GM18505 (cell line): ENCODE measurements at regions not wholly inside any gene's neighbourhood (a gene's known extent, or its start where the extent isn't known, plus 50 kb on each side); places are given as distances from the start of the nearest gene placed in this dataset.

Source experiments
- ATAC-seq: cut with Tn5 transposase; IDR thresholded peaks from one replicate; pipeline ENCODE4 v1.9.1; 2021; ENCODE audit not compliant: unreplicated experiment
- POLR2A ChIP-seq: IDR thresholded peaks from 4 replicates; pipeline ENCODE4 v1.6.1; 2011; ENCODE audit warnings: borderline replicate concordance; ENCODE audit not compliant: insufficient read depth, insufficient read length; ENCODE audit errors: extremely low read depth

DNA sequence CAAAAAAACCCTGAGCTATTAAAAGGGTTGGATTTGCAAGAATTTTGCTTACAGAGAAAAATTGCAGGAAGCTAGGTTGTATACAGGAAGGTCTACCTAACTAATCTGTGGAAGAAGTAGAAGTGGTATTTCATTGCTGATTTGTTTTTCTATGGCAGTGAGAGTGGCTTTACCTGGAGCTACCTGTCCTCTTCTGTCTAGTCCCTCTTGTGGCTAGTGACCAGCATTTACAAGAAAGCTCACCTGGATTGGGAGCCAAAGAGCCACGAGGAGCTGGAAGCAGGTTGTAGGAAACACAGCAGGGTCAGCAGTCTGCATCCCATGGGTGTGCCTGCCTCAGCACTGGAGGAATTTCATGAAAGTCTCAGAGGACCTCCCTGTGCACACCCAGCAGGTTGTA, 120.3 kb upstream of the RALGAPA2 start:
- no peak for ATAC-seq
- TF ChIP-seq POLR2A, result no peak

DNA sequence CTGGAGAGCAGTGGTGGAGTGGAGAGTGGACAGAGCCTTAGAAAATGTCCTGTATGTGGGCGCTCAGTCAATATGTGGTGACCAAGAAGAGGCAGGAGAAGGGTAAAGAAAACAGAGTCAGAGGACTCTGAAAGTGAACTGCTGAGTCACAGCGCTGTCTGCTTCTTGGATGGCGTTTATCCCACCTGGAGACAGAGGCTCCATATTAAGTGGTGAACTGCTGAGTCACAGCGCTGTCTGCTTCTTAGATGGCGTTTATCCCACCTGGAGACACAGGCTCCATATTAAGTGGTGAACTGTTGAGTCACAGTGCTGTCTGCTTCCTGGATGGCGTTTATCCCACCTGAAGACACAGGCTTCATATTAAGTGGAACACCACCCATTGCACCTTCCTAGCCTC, 119.3 kb upstream of the RALGAPA2 start:
- no peak for ATAC-seq
- no peak for TF ChIP-seq POLR2A

DNA sequence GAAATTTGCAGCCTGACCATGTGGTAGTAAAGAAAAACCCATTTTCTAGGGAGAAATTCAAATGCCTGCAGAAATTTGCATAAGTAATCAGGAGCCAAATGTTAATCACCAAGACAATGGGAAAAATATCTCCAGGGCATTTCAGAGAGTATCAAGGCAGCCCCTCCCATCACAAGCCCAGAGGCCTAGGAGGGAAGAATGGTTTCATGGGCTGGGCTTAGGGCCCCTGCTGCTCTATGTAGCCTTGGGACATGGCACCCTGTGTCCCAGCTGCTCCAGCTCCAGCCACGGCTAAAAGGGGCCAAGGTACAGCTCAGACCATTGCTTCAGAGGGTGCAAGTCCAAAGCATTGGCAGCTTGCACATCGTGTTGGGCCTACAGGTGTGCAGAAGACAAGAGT, 117.2 kb upstream of the RALGAPA2 start:
- ATAC-seq, result no peak

DNA sequence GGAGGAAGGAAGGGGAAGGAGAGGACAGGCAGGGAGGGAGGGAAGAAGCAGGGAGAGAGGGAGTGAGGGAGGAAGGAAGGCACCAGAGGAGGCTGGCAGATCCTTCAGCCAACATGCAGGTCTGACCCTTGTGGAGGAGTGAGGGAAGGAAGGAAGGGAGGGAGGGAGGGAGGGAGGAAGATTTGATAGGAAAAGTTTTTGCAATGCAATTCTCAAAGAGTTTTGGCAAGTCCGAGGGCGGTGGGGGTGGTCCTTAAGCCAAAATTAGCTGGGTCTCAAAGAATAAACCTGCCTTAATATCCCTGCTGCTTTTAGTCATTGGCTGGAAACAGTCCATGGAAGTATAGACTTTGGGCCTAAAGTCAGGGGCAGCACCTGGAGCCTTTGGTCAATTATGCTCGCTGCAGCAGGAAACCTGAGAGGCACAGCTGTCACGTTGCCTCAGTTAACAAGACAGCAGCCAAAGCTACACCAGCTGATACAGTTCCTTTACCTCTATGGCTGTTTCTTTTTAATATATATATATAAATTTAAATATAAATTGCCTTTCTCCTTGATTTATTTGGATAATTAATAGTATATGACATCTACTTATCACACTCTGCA, 115.7 kb upstream of the RALGAPA2 start:
- TF ChIP-seq POLR2A, result no peak
- ATAC-seq, result no peak

More for the DNA sequence above, 117.2 kb upstream of the RALGAPA2 start:
- no peak for TF ChIP-seq POLR2A

DNA sequence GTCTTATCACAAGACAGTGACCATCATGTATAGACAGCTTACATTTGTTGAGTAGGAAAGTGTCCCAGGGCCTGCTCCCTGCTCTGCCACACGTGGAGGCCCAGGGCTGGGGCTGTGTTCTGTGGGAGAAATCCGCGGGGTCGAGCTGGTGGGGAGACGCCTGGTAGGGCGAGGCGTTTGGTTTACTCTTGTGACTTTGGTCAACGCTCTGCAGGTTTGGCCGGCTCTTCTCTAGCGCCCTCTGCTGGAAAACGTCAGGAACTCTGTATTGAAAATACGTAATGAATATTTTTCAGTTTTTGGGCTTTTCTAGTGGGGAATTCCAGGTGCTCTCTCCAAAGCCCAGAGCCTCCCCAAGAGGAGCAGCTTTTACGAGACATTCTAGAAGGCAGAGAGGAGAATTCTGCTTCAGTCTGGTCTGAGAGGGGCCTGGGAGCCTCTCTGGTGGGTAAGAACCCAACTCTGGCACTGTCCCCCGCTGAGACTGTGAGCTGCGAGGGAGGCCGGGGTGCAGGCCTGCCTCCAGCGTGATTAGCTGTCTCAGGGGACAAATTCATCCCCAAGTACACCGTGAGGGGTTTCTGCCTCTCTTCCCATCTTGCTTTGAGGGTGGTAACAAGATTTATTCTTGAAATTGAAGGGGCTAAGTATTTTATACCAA, 112.6 kb upstream of the RALGAPA2 start:
- ATAC-seq, result no peak
- TF ChIP-seq POLR2A, result no peak

DNA sequence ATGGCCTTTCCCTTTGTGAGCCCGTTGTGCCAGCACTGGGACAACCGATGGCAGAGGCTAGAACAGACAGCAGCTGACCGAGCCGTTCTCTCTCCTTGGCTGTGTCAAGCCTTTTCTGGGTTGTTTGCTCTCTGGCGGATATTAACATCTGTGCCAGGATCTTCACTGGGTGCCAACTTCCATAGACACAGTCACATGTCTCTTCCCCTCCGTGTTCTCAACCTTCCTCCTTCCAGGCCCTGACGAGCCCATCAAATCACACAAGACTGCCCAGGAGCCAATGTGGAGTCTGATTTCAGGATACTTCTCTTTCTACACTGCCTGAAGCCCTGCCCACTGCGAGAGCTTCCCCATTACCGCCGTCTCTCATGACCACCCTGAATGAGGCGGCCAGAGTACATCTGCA, 111.0 kb upstream of the RALGAPA2 start:
- TF ChIP-seq POLR2A, result no peak
- ATAC-seq, result no peak

DNA sequence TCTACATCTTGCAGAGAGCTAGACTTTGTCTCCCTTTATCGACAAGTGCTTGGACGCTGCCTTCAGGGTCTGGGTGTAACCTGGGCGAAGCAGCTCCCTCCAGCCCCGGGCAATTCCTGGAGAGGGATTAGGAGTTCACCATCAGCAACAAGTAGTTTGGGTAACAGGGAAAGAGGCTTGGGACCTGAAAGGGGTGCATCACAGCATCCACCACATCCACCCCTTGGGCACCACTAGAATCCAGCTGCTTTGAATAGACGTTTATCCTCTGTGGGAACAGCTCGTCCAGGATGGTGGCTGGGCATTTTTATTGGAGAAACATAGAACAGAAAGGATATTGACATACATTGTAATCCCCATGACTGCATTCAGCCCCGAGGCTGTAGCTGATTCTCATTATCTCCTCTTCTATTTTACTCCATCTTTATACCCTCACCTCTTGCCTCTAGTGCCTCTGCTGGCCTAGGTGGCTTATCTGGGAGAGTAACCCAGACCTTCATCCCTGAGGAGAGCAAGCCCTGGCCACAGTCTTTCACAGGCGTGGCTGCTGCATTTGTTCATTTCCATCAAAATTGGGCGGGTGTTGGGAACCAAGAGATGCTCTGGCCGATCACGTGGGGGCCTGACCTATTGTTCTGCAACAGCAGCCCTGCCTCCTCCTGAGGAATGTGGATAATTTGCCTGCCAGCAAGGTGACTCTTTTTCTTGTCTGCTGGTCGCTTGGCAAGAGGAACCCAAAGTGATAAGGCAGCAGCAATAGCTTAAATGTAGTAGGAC, 109.2 kb upstream of the RALGAPA2 start:
- ATAC-seq, result no peak
- no peak for TF ChIP-seq POLR2A

DNA sequence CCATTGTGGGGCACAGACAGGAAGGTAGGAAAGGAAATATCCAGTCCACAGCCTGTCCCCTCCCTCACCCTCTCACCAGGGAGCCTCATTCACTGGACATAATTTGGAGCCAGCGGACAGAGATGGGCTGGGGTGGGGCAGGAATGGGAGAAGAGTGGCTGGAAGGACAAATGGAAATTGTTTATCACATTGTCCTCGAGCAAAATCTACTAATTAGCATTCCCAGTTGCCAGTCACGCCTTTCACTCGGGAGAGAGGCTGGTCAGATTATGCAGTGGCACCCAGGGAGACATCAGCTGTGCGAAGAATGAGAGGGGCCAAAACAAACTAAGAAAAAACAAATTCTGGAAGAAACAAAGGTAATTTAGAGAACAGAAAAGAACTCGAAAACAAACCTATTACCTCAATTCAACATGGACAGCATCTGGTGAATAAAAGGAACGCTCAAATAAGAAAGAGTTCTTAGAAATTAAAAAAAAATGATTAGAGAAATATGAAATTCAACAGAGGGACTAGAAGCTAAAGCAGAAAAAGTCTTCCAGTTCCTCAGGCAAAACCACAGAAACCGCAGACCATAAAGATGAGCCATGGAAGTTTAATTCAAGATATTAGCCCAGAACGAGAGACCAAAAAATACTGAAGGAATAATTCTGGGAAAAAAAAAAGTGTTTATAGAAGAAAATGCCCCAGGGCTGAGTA, 108.5 kb upstream of the RALGAPA2 start:
- TF ChIP-seq POLR2A, result no peak
- ATAC-seq, result no peak

DNA sequence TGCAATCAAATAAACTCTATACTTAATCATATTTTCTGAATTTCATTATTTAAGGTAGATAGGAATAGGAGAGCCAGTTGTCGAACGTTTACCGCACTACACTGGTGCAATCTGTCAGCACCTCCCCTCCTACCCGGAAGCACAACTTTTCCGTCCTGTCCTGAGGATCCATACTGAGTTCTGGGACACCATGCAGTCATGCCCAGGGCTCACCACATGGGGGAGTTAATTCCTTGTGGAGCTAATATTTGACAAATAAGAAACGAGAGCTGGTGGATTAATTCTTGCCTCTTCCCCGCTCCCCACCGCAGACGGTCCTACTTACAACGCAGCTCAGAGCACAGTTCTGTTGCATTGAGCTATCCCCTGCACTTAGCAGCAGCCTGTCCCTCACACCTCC, 107.7 kb upstream of the RALGAPA2 start:
- TF ChIP-seq POLR2A, result no peak
- ATAC-seq, result no peak

DNA sequence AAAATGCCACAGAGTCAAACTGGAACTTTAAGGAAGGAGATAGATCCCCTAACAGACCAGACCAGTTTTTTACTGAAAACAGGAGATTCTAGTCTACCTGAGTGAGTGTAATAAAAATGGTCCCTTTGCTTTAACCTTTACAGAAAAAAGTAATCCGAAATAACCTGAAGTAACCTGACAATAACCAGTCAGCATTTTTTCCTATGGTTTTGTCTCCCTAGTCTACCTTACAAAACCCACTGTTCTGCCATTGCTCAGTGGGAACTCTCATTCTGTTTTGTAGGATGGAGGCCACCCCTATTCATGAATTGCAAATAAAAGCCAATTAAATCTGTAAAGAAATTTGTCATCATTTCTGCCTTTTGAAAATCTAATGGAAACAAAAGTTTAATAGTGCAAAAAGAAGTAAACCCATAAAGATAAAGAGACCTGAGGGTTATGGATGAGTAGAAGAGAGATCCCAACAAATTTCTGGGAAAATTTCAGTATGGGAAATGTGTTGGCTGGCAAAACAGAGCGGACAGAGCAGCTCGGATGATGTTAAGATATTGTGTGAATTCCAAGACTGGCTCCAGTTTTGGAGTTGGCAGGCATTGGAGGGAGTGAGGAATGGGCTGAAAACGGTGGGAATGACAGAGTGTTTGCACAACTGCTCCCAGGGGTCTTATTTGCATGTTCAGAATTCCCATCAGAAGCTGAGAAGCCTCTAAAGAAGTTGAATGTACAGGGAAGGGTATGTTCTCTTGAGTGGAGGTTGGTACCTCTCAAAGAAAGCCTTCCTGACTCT, 104.7 kb upstream of the RALGAPA2 start:
- TF ChIP-seq POLR2A, result no peak
- no peak for ATAC-seq

DNA sequence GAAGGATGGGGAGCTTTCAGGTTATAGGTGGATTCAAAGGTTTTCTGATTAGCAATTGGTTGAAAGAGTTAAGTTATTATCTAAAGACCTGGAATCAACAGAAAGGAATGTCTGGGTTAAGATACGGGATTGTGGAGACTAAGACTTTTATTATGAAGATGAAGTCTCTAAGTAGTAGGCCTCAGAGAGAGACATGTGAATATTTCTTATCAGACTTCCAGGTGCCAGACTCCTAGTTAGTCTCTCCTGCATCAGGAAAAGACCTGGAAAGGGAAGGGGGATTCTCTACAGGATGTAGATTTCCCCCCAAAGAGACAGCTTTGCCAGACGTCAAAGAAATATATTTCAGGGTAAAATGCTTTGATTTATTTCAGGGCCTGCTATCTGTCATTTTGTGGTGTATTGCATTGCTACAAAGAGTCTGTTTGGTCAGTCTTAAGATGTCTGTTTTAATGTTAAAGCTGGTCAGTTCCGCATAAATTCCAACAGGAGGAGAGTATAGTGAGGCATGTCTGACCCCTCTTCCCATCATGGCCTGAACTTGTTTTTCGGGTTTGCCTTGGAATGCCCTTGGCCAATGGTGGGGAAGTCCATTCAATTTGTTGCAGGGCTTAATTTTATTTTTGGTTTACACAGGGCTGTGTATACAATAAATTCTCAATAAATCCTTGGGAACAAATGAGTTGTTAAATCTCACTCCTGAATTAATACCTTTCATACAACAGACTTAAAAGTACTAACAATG, 103.4 kb upstream of the RALGAPA2 start:
- ATAC-seq, result no peak
- no peak for TF ChIP-seq POLR2A

DNA sequence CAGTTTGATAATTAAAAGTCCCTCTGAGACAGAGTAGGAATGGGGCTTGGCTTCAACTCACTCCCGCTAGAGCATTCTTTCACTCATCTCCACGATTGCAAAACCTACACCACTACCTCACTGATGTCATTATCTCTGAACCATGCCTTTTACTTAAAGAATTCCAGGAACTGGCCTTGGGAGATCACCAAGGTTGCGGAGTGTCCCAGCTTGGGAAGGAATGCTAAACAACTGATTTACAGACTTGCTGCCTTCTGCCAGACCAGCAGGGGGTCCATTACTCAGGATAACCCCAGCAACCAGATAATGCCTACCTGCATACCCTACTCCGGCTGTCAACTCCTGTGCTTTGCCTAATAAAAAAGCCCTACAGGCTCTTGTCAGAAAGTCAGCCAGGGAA, 102.2 kb upstream of the RALGAPA2 start:
- ATAC-seq, result no peak
- no peak for TF ChIP-seq POLR2A
